ENCODE measurements at regions not wholly inside any gene's neighbourhood (a gene's known extent, or its start where the extent isn't known, plus 50 kb on each side); places are given as distances from the start of the nearest gene placed in this dataset.
"Not testable (repeated sequence)": the region's sequence is repeated elsewhere in the genome, so short reads cannot be mapped to it uniquely, and the experiment has no call there.

GRCh38 chrX:51026862-51027261 lies 116.3 kb downstream of the BMP15 start:
- intact Hi-C loops (cut with DNase I, micrococcal nuclease), result loop anchor here in 1 of 2 donors (5.0 kb wide), 1 partner anchor 95 kb away; no protein-coding TSS in a partner anchor
- no peaks in the 10 kb centered on the region for H3K36me3 ChIP-seq (ENCODE audit: low read depth)
- no peaks in the 10 kb centered on the region for H3K4me1 ChIP-seq (ENCODE audit: low read depth)
- H3K4me3 ChIP-seq, result no peak overlapping the region
- TF ChIP-seq CTCF (IDR thresholded peaks at IDR 0.05), result no peak
- DNase-seq (no peak), ATAC-seq (no peak)
- no peaks in the 10 kb centered on the region for H3K9me3 ChIP-seq

- no peak overlapping the region for H3K4me3 ChIP-seq
- no peaks in the 10 kb centered on the region for H3K9me3 ChIP-seq
- intact Hi-C loops (cut with DNase I, micrococcal nuclease), result no loop called here
- H3K4me1 ChIP-seq (ENCODE audit: low read depth), result no peaks in the 10 kb centered on the region
- DNase-seq (no peak), ATAC-seq (no peak)
- H3K36me3 ChIP-seq (ENCODE audit: low read depth), result no peaks in the 10 kb centered on the region
- no peak for TF ChIP-seq CTCF (IDR thresholded peaks at IDR 0.05)
These were observed 125.2 kb downstream of the BMP15 start for GRCh38 chrX:51035746-51036145.

- Histone ChIP-seq H3K4me3 (no peak overlapping the region), H3K36me3 (ENCODE audit: low read depth) (no peaks in the 10 kb centered on the region), H3K9me3 (no peaks in the 10 kb centered on the region), H3K4me1 (ENCODE audit: low read depth) (no peaks in the 10 kb centered on the region)
- DNase-seq, result no peak
- no peak for TF ChIP-seq CTCF (IDR thresholded peaks at IDR 0.05)
- ATAC-seq, result no peak
- intact Hi-C loops (cut with DNase I, micrococcal nuclease), result no loop called here
These were observed 137.4 kb downstream of the BMP15 start for GRCh38 chrX:51047950-51048349.

- DNase-seq (no peak), ATAC-seq (no peak)
- no peak for TF ChIP-seq CTCF (IDR thresholded peaks at IDR 0.05)
- Histone ChIP-seq H3K9me3 (no peaks in the 10 kb centered on the region), H3K36me3 (ENCODE audit: low read depth) (no peaks in the 10 kb centered on the region), H3K4me3 (no peak overlapping the region), H3K4me1 (ENCODE audit: low read depth) (no peaks in the 10 kb centered on the region)
- intact Hi-C loops (cut with DNase I, micrococcal nuclease), result no loop called here
These were observed 143.2 kb downstream of the BMP15 start for GRCh38 chrX:51053741-51054140.

GRCh38 chrX:51098046-51098445 lies 187.5 kb downstream of the BMP15 start:
- ATAC-seq, result no peak
- Histone ChIP-seq H3K9me3 (no peaks in the 10 kb centered on the region), H3K36me3 (ENCODE audit: low read depth) (no peaks in the 10 kb centered on the region), H3K4me3 (no peak overlapping the region), H3K4me1 (ENCODE audit: low read depth) (no peaks in the 10 kb centered on the region)
- TF ChIP-seq CTCF (IDR thresholded peaks at IDR 0.05), result no peak
- DNase-seq, result no peak
- intact Hi-C loops (cut with DNase I, micrococcal nuclease), result no loop called here

GRCh38 chrX:51119058-51119926 lies 208.8 kb downstream of the BMP15 start:
- ATAC-seq; H3K4me3 ChIP-seq; H3K4me1 ChIP-seq (ENCODE audit: low read depth); H3K36me3 ChIP-seq (ENCODE audit: low read depth); H3K9me3 ChIP-seq; DNase-seq; intact Hi-C loops (cut with DNase I, micrococcal nuclease): not testable (repeated sequence)

GRCh38 chrX:51125743-51126142 lies 206.9 kb upstream of the NUDT10 start:
- H3K9me3 ChIP-seq; H3K4me1 ChIP-seq (ENCODE audit: low read depth); H3K36me3 ChIP-seq (ENCODE audit: low read depth); H3K4me3 ChIP-seq; ATAC-seq; intact Hi-C loops (cut with DNase I, micrococcal nuclease); DNase-seq: not testable (repeated sequence)

Measured in mucosa of descending colon (tissue), 3 donors.